Kidney (tissue), 13 donors: ENCODE measurements at regions not wholly inside any gene's neighbourhood (a gene's known extent, or its start where the extent isn't known, plus 50 kb on each side); places are given as distances from the start of the nearest gene placed in this dataset.

ENCODE experiments used
- DNase-seq, 5 donors: peaks; one replicate each; pipeline ENCODE4 v3.0.0-alpha.2; 2013 to 2020
- FAIRE-seq: peaks from 2 replicates; lab custom pipeline; 2012; peaks lifted over from hg19 to GRCh38; lab: Jason Lieb, UNC
- H3K27ac ChIP-seq, 2 donors: one replicate each; pipeline ENCODE4 v1.7.0; 2013; ENCODE audit warnings: low read depth in 2 of 2, low read length in 2 of 2, inconsistent platforms in 1 of 2
- H3K27me3 ChIP-seq: one replicate; pipeline ENCODE4 v1.7.1; 2013; ENCODE audit warnings: low read length, inconsistent platforms; ENCODE audit not compliant: control insufficient read depth, insufficient read depth
- H3K36me3 ChIP-seq, 3 donors: one replicate each; pipeline versions ENCODE4 v1.7.0 to v1.7.1; 2013; ENCODE audit warnings: low read length in 3 of 3, control low read depth in 1 of 3, inconsistent platforms in 1 of 3; ENCODE audit not compliant: insufficient read depth in 3 of 3, control insufficient read depth in 2 of 3
- H3K4me1 ChIP-seq, 3 donors: one replicate each; pipeline versions ENCODE4 v1.7.0 to v1.7.1; 2013; ENCODE audit warnings: low read length in 3 of 3, inconsistent platforms in 1 of 3, low read depth in 1 of 3; ENCODE audit not compliant: control insufficient read depth in 2 of 3, insufficient read depth in 2 of 3
- H3K4me3 ChIP-seq, 3 donors: one replicate each; pipeline versions ENCODE4 v1.7.0 to v1.8.1; 2013; ENCODE audit warnings: low read length in 3 of 3, control low read depth in 1 of 3, inconsistent platforms in 1 of 3
- H3K9ac ChIP-seq, 3 donors: one replicate each; pipeline versions ENCODE4 v1.7.0 to v1.7.1; 2013; ENCODE audit warnings: low read length in 3 of 3, control low read depth in 1 of 3, inconsistent platforms in 1 of 3
- H3K9me3 ChIP-seq, 3 donors: one replicate each; pipeline versions ENCODE4 v1.7.0 to v1.7.1; 2013; ENCODE audit warnings: low read length in 3 of 3, control low read depth in 1 of 3, inconsistent platforms in 1 of 3; ENCODE audit not compliant: control insufficient read depth in 2 of 3, insufficient read depth in 1 of 3
- CTCF ChIP-seq: IDR thresholded peaks from 3 replicates; pipeline ENCODE4 v1.5.1; 2012; ENCODE audit warnings: mild to moderate bottlenecking, moderate library complexity, borderline replicate concordance; ENCODE audit not compliant: insufficient read depth; ENCODE audit errors: extremely low read depth
- intact Hi-C: fragments of 100-400 bp; cut with DNase I; formaldehyde crosslinking; loops from one replicate; pipeline ENCODE4 v1.11.1; 2022
- donor health status: control.
- donor health status: control.
- donor health status: control.
- donor health status: control.
- donor health status: control.
- donor health status: DM: yes; HTN: yes; CAD: no.
- donor health status: Normal renal cell carcinoma (clear cell type).

- no peak for TF ChIP-seq CTCF
- H3K4me1 ChIP-seq: no peaks in the 10 kb centered on the region
- no peak for FAIRE-seq
- H3K9me3 ChIP-seq: no peaks in the 10 kb centered on the region
- no peaks in the 10 kb centered on the region for H3K27me3 ChIP-seq
- H3K36me3 ChIP-seq: no peaks in the 10 kb centered on the region
- no peak overlapping the region for H3K4me3 ChIP-seq
- no peak overlapping the region for H3K27ac ChIP-seq
- intact Hi-C loops: no loop called here
- DNase-seq: no peak
- no peak overlapping the region for H3K9ac ChIP-seq
These were observed 87.9 kb upstream of the NPY2R start for GRCh38 chr4:155120536-155120935.

GRCh38 chr4:155122382-155122781 is 86.1 kb upstream of the NPY2R start:
- intact Hi-C loops: no loop called here
- FAIRE-seq: no peak
- H3K9me3 ChIP-seq: no peaks in the 10 kb centered on the region
- H3K9ac ChIP-seq: no peak overlapping the region
- no peak overlapping the region for H3K4me3 ChIP-seq
- H3K27me3 ChIP-seq: no peaks in the 10 kb centered on the region
- TF ChIP-seq CTCF: no peak
- H3K36me3 ChIP-seq: no peaks in the 10 kb centered on the region
- no peak for DNase-seq
- H3K27ac ChIP-seq: no peak overlapping the region
- no peaks in the 10 kb centered on the region for H3K4me1 ChIP-seq

GRCh38 chr4:155134136-155134535 is 74.3 kb upstream of the NPY2R start:
- Histone ChIP-seq H3K27me3 (no peaks in the 10 kb centered on the region), H3K4me1 (no peaks in the 10 kb centered on the region), H3K9me3 (no peaks in the 10 kb centered on the region), H3K4me3 (no peak overlapping the region), H3K36me3 (no peaks in the 10 kb centered on the region), H3K9ac (no peak overlapping the region), H3K27ac (no peak overlapping the region)
- FAIRE-seq (no peak), DNase-seq (no peak)
- intact Hi-C loops: no loop called here
- no peak for TF ChIP-seq CTCF

- H3K36me3 ChIP-seq: no peaks in the 10 kb centered on the region
- no peak for TF ChIP-seq CTCF
- H3K9me3 ChIP-seq: no peaks in the 10 kb centered on the region
- H3K9ac ChIP-seq: no peak overlapping the region
- no peak overlapping the region for H3K4me3 ChIP-seq
- intact Hi-C loops: no loop called here
- DNase-seq (no peak), FAIRE-seq (no peak)
- no peaks in the 10 kb centered on the region for H3K27me3 ChIP-seq
- H3K4me1 ChIP-seq: no peaks in the 10 kb centered on the region
- H3K27ac ChIP-seq: no peak overlapping the region
These were observed 67.5 kb upstream of the NPY2R start for GRCh38 chr4:155140889-155141288.
